ENCODE measurements at regions not wholly inside any gene's neighbourhood (a gene's known extent, or its start where the extent isn't known, plus 50 kb on each side); places are given as distances from the start of the nearest gene placed in this dataset.

DNA sequence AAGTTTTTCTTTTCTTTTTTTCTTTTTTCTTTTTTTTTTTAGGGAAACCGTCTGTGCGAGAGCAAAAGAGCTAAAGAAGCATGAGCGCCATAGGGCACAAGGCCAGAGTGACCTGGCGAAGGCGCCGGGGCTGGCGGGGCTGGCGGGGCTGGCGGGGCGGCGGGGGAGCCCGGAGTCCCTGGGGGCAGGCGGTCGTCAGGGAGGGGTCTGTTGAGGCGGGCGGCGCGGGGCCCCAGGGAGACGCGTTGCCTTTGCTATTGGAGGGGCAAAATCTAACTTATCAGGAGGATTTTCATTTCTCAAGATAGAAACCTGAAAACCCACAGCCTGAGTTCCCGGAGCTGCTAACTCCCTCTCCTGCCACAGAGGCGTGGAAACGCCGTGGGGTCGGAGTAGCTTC, 135.6 kb upstream of the SMAD1 start:
- no peak for TF ChIP-seq CTCF (IDR thresholded peaks at IDR 0.05; ENCODE audit: low read depth, low read length)
- Histone ChIP-seq H3K27me3 (ENCODE audit: insufficient read depth, low read depth, severe bottlenecking) (no peaks in the 10 kb centered on the region), H3K4me3 (ENCODE audit: low read depth, low read length) (no peak overlapping the region), H3K9me3 (ENCODE audit: severe bottlenecking) (no peaks in the 10 kb centered on the region), H3K27ac (no peak overlapping the region), H3K36me3 (no peaks in the 10 kb centered on the region)
- DNase-seq = no peak

- H3K36me3 ChIP-seq = no peaks in the 10 kb centered on the region
- no peak overlapping the region for H3K27ac ChIP-seq
- no peaks in the 10 kb centered on the region for H3K27me3 ChIP-seq (ENCODE audit: insufficient read depth, low read depth, severe bottlenecking)
- no peak for TF ChIP-seq CTCF (IDR thresholded peaks at IDR 0.05; ENCODE audit: low read depth, low read length)
- no peak overlapping the region for H3K4me3 ChIP-seq (ENCODE audit: low read depth, low read length)
- DNase-seq = no peak
- H3K9me3 ChIP-seq (ENCODE audit: severe bottlenecking) = no peaks in the 10 kb centered on the region
Measured at GRCh38 chr4:145345401-145345800, 136.3 kb upstream of the SMAD1 start.

DNA sequence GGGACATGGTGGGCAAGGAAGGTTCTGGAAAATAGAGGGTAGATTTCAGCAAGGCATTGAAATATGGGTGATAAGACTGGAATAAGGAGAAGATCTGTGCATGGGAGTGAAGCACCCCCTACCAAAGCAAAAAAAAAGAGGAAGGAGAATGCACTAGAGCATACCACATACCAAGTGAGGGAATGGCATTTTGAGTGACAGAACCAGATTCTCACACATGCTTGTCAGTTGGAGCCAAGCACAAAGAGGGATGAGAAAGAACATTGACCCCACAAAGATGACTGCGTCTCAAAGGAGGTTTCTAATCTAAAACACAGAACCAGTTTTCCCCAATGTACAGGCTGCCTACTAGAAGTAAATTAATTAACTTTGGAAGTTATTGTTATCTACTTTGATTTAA, 140.3 kb upstream of the SMAD1 start:
- TF ChIP-seq CTCF (IDR thresholded peaks at IDR 0.05; ENCODE audit: low read depth, low read length) = no peak
- DNase-seq = no peak
- H3K36me3 ChIP-seq = no peaks in the 10 kb centered on the region
- no peaks in the 10 kb centered on the region for H3K9me3 ChIP-seq (ENCODE audit: severe bottlenecking)
- no peaks in the 10 kb centered on the region for H3K27me3 ChIP-seq (ENCODE audit: insufficient read depth, low read depth, severe bottlenecking)
- H3K4me3 ChIP-seq (ENCODE audit: low read depth, low read length) = no peak overlapping the region
- H3K27ac ChIP-seq = no peak overlapping the region

DNA sequence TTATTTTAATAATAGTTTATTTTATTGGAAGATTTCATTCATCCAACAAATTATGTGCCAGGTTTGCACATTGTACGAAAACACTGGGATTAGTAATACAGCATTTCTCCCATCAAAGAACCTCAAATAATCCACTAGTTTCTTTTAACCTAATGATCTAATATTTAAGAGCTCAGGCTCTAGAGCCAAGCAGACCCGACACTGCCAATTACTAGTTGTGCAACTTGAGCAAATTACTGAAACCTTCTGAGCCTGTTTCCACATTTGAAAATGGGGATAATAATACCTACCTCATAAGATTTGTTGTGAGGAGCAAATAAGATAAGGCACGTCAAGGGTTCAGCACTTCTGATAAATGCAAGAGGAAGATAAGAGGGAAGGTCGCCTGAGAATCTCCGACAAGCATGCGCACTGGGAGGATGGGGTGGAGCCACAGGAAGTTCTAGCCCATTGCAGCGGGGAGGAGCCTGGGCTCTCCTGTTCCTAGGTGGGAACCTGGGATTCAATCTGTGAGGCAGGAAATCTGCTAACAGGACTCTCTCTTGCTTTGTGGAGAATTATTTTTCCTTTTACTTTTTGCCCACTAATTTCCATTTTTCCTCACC, 141.5 kb upstream of the SMAD1 start:
- H3K36me3 ChIP-seq = no peaks in the 10 kb centered on the region
- H3K4me3 ChIP-seq (ENCODE audit: low read depth, low read length) = no peak overlapping the region
- TF ChIP-seq CTCF (IDR thresholded peaks at IDR 0.05; ENCODE audit: low read depth, low read length) = no peak
- no peak overlapping the region for H3K27ac ChIP-seq
- no peaks in the 10 kb centered on the region for H3K27me3 ChIP-seq (ENCODE audit: insufficient read depth, low read depth, severe bottlenecking)
- no peak for DNase-seq
- H3K9me3 ChIP-seq (ENCODE audit: severe bottlenecking) = no peaks in the 10 kb centered on the region

GRCh38 chr4:145339075-145339725, 142.5 kb upstream of the SMAD1 start:
- Histone ChIP-seq H3K9me3 (ENCODE audit: severe bottlenecking) (no peaks in the 10 kb centered on the region), H3K36me3 (no peaks in the 10 kb centered on the region), H3K27me3 (ENCODE audit: insufficient read depth, low read depth, severe bottlenecking) (no peaks in the 10 kb centered on the region), H3K27ac (no peak overlapping the region), H3K4me3 (ENCODE audit: low read depth, low read length) (no peak overlapping the region)
- TF ChIP-seq CTCF (IDR thresholded peaks at IDR 0.05; ENCODE audit: low read depth, low read length) = no peak
- DNase-seq = no peak

DNA sequence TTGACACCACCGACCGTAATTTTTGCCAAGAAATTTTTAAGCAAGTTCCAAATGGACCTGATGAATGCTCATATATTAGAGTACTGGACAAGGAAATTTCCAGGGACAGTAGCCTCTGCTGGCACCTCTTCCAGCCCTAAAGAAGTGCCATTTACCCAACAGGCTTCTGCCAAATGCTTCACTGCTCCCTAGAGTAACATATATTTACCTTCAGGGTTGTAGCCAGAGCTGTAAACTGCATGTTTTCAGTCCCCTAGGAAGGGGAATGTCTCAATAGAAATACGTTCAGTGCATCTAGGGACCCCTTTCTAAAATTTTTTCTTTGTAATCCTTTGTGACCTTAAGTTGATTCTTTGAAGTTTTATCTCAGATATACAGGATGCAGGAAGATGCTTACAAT, 143.1 kb upstream of the SMAD1 start:
- DNase-seq = no peak
- Histone ChIP-seq H3K9me3 (ENCODE audit: severe bottlenecking) (no peaks in the 10 kb centered on the region), H3K27ac (no peak overlapping the region), H3K36me3 (no peaks in the 10 kb centered on the region), H3K4me3 (ENCODE audit: low read depth, low read length) (no peak overlapping the region), H3K27me3 (ENCODE audit: insufficient read depth, low read depth, severe bottlenecking) (no peaks in the 10 kb centered on the region)
- TF ChIP-seq CTCF (IDR thresholded peaks at IDR 0.05; ENCODE audit: low read depth, low read length) = no peak
